ENCODE measurements at regions not wholly inside any gene's neighbourhood (a gene's known extent, or its start where the extent isn't known, plus 50 kb on each side); places are given as distances from the start of the nearest gene placed in this dataset.

GRCh38 chr14:84566109-84566508 is 963.8 kb upstream of the FLRT2 start:
- Histone ChIP-seq H3K4me3 (ENCODE audit: low read length) (no peak overlapping the region), H3K36me3 (ENCODE audit: insufficient read depth, low read length) (no peaks in the 10 kb centered on the region), H3K27me3 (ENCODE audit: control insufficient read depth in 1 of 2, insufficient read depth in 2 of 2, low read length in 2 of 2) (no peaks in the 10 kb centered on the region), H3K9me3 (ENCODE audit: control insufficient read depth in 1 of 2, insufficient read depth in 1 of 2, low read length in 2 of 2) (peaks cover 11 to 12% of the 10 kb centered on the region in 2 experiments), H3K4me1 (ENCODE audit: insufficient read depth, low read length) (no peaks in the 10 kb centered on the region), H3K27ac (ENCODE audit: low read depth in 1 of 2, low read length in 2 of 2) (no peak overlapping the region)
- Mint-ChIP-seq H3K4me1 (ENCODE audit: low read depth) (no peaks in the 10 kb centered on the region), H3K4me3 (no peak overlapping the region), H3K27me3 (no peaks in the 10 kb centered on the region), H3K27ac (no peak overlapping the region), H3K36me3 (ENCODE audit: low read depth) (no peaks in the 10 kb centered on the region), H3K9me3 (peaks cover 20% of the 10 kb centered on the region)
- ATAC-seq (ENCODE audit: poor library complexity) (no peak), DNase-seq (no peak)
- ChIA-PET CTCF (no interaction called here), POLR2A (no interaction called here)
- intact Hi-C loops (cut with DNase I, micrococcal nuclease) = no loop called here
- TF ChIP-seq CTCF (IDR thresholded peaks at IDR 0.05) = no peak

DNA sequence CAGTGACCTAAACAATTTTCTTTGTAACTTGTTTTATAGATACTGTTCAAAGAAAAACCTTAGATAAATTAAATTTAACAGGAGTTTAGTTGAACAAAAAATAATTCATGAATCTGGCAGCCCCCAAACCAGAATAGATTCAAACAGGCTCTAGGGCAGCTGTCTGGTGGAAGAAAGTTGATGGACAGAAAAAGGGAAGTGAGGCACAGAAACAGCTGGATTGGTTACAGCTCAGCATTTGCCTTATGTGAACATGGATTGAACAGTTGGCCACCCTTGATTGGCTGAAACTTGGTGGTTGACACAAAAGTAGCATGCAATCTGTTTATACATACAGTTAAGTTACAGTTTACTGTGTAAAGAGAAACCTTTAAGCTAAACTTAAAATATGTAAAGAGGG is 954.3 kb upstream of the FLRT2 start:
- POLR2A ChIA-PET = no interaction called here
- intact Hi-C loops (cut with DNase I, micrococcal nuclease) = no loop called here

GRCh38 chr14:84579292-84579691 is 950.7 kb upstream of the FLRT2 start:
- ATAC-seq (ENCODE audit: poor library complexity) = no peak

More for the DNA sequence above, 954.3 kb upstream of the FLRT2 start:
- ATAC-seq (ENCODE audit: poor library complexity) = no peak
- peaks cover 10% of the 10 kb centered on the region for H3K9me3 Mint-ChIP-seq
- no peak for DNase-seq
- no peaks in the 10 kb centered on the region for H3K27me3 Mint-ChIP-seq
- CTCF ChIA-PET = no interaction called here
- peaks cover 0 to 7% of the 10 kb centered on the region in 2 experiments for H3K9me3 ChIP-seq (ENCODE audit: control insufficient read depth in 1 of 2, insufficient read depth in 1 of 2, low read length in 2 of 2)
- no peaks in the 10 kb centered on the region for H3K36me3 ChIP-seq (ENCODE audit: insufficient read depth, low read length)
- H3K4me1 ChIP-seq (ENCODE audit: insufficient read depth, low read length) = no peaks in the 10 kb centered on the region
- no peaks in the 10 kb centered on the region for H3K4me1 Mint-ChIP-seq (ENCODE audit: low read depth)
- H3K4me3 Mint-ChIP-seq = no peak overlapping the region
- H3K36me3 Mint-ChIP-seq (ENCODE audit: low read depth) = no peaks in the 10 kb centered on the region
- H3K27ac ChIP-seq (ENCODE audit: low read depth in 1 of 2, low read length in 2 of 2) = no peak overlapping the region
- no peak overlapping the region for H3K4me3 ChIP-seq (ENCODE audit: low read length)
- TF ChIP-seq CTCF (IDR thresholded peaks at IDR 0.05) = no peak
- no peaks in the 10 kb centered on the region for H3K27me3 ChIP-seq (ENCODE audit: control insufficient read depth in 1 of 2, insufficient read depth in 2 of 2, low read length in 2 of 2)
- H3K27ac Mint-ChIP-seq = no peak overlapping the region

More at GRCh38 chr14:84579292-84579691, 950.7 kb upstream of the FLRT2 start:
- POLR2A ChIA-PET = no interaction called here
- H3K4me3 Mint-ChIP-seq = no peak overlapping the region
- no peaks in the 10 kb centered on the region for H3K4me1 ChIP-seq (ENCODE audit: insufficient read depth, low read length)
- intact Hi-C loops (cut with DNase I, micrococcal nuclease) = no loop called here
- no peak overlapping the region for H3K27ac Mint-ChIP-seq
- no peaks in the 10 kb centered on the region for H3K36me3 Mint-ChIP-seq (ENCODE audit: low read depth)
- CTCF ChIA-PET = no interaction called here
- H3K9me3 Mint-ChIP-seq = peaks cover 11% of the 10 kb centered on the region
- no peak overlapping the region for H3K27ac ChIP-seq (ENCODE audit: low read depth in 1 of 2, low read length in 2 of 2)
- no peaks in the 10 kb centered on the region for H3K27me3 ChIP-seq (ENCODE audit: control insufficient read depth in 1 of 2, insufficient read depth in 2 of 2, low read length in 2 of 2)
- no peaks in the 10 kb centered on the region for H3K27me3 Mint-ChIP-seq
- TF ChIP-seq CTCF (IDR thresholded peaks at IDR 0.05) = no peak
- peaks cover 4 to 7% of the 10 kb centered on the region in 2 experiments for H3K9me3 ChIP-seq (ENCODE audit: control insufficient read depth in 1 of 2, insufficient read depth in 1 of 2, low read length in 2 of 2)
- no peaks in the 10 kb centered on the region for H3K36me3 ChIP-seq (ENCODE audit: insufficient read depth, low read length)
- no peak for DNase-seq
- H3K4me1 Mint-ChIP-seq (ENCODE audit: low read depth) = no peaks in the 10 kb centered on the region
- no peak overlapping the region for H3K4me3 ChIP-seq (ENCODE audit: low read length)

Data from CD4-positive, alpha-beta T cell (primary cell).